HEK293 (cell line): ENCODE measurements at regions not wholly inside any gene's neighbourhood (a gene's known extent, or its start where the extent isn't known, plus 50 kb on each side); places are given as distances from the start of the nearest gene placed in this dataset.

ENCODE experiments used
- CTCF ChIP-seq: fragments of 450-650 bp; formaldehyde crosslinking; IDR thresholded peaks from 2 replicates; pipeline ENCODE4 v1.5.1; 2016; ENCODE audit warnings: missing biosample characterization, missing genetic modification characterization
- GLI2 ChIP-seq: fragments of 450-650 bp; formaldehyde crosslinking; IDR thresholded peaks from 2 replicates; pipeline ENCODE4; 2017; ENCODE audit warnings: missing biosample characterization, missing genetic modification characterization, low read depth, borderline replicate concordance
- KLF9 ChIP-seq: fragments of 450-650 bp; formaldehyde crosslinking; IDR thresholded peaks from 2 replicates; pipeline ENCODE4 v1.5.1; 2016; ENCODE audit warnings: missing biosample characterization, missing genetic modification characterization, low read depth
- ZBTB1 ChIP-seq: fragments of 450-650 bp; formaldehyde crosslinking; IDR thresholded peaks from 2 replicates; pipeline ENCODE4 v1.5.1; 2016; ENCODE audit warnings: missing biosample characterization, missing genetic modification characterization
- ZBTB20 ChIP-seq: fragments of 450-650 bp; formaldehyde crosslinking; IDR thresholded peaks from 2 replicates; pipeline ENCODE4 v1.5.1; 2016; ENCODE audit warnings: missing biosample characterization, missing genetic modification characterization
- ZBTB49 ChIP-seq: fragments of 450-650 bp; formaldehyde crosslinking; IDR thresholded peaks from 2 replicates; pipeline ENCODE4 v1.5.1; 2016; ENCODE audit warnings: missing biosample characterization, missing genetic modification characterization, low read depth
- ZNF157 ChIP-seq: fragments of 450-650 bp; formaldehyde crosslinking; IDR thresholded peaks from 2 replicates; pipeline ENCODE4 v1.5.1; 2016; ENCODE audit warnings: missing biosample characterization, missing genetic modification characterization
- ZNF311 ChIP-seq: fragments of 450-650 bp; formaldehyde crosslinking; IDR thresholded peaks from 2 replicates; pipeline ENCODE4 v1.5.1; 2017; ENCODE audit warnings: missing biosample characterization, missing genetic modification characterization, borderline replicate concordance
- ZNF416 ChIP-seq: fragments of 450-650 bp; formaldehyde crosslinking; IDR thresholded peaks from 2 replicates; pipeline ENCODE4 v1.5.1; 2016; ENCODE audit warnings: missing biosample characterization, missing genetic modification characterization
- ZNF433 ChIP-seq: fragments of 450-650 bp; formaldehyde crosslinking; IDR thresholded peaks from 2 replicates; pipeline ENCODE4 v1.5.1; 2016; ENCODE audit warnings: missing biosample characterization, missing genetic modification characterization, low read depth
- ZNF488 ChIP-seq: fragments of 450-650 bp; formaldehyde crosslinking; IDR thresholded peaks from 2 replicates; pipeline ENCODE4 v1.5.1; 2016; ENCODE audit warnings: missing biosample characterization, missing genetic modification characterization
- ZNF626 ChIP-seq: fragments of 450-650 bp; sonication (Bioruptor Pico); formaldehyde crosslinking; IDR thresholded peaks from 2 replicates; pipeline ENCODE4 v1.5.1; 2018; ENCODE audit warnings: missing biosample characterization, missing genetic modification characterization, inconsistent platforms
- ZNF660 ChIP-seq: fragments of 450-650 bp; IDR thresholded peaks from 2 replicates; pipeline ENCODE4 v1.5.1; 2018; ENCODE audit warnings: missing biosample characterization, mild to moderate bottlenecking, missing genetic modification characterization

GRCh38 chr20:51196991-51197651 is 174.2 kb upstream of the KCNG1 start:
- no peak for TF ChIP-seq ZNF488 (tag by site-specific recombination)
- no peak for TF ChIP-seq ZNF660 (tag by site-specific recombination)
- no peak for TF ChIP-seq ZNF311 (tag by site-specific recombination)
- no peak for TF ChIP-seq ZNF157 (tag by site-specific recombination)
- no peak for TF ChIP-seq ZNF416 (tag by site-specific recombination)
- TF ChIP-seq ZNF626 (tag by site-specific recombination): no peak
- TF ChIP-seq CTCF (tag by site-specific recombination): no peak
- no peak for TF ChIP-seq ZNF433 (tag by site-specific recombination)
- no peak for TF ChIP-seq KLF9 (tag by site-specific recombination)
- no peak for TF ChIP-seq GLI2
- no peak for TF ChIP-seq ZBTB1 (tag by site-specific recombination)
- TF ChIP-seq ZBTB20 (tag by site-specific recombination): no peak
- no peak for TF ChIP-seq ZBTB49
